Thyroid gland (tissue), 4 donors: ENCODE measurements at regions not wholly inside any gene's neighbourhood (a gene's known extent, or its start where the extent isn't known, plus 50 kb on each side); places are given as distances from the start of the nearest gene placed in this dataset.

Experiments used
- DNase-seq, 2 donors: peaks; one replicate each; pipeline ENCODE4 v3.0.0-alpha.2; 2019
- H3K27ac ChIP-seq, 3 donors: fragments of 200-600 bp; sonication (generic); 1 replicate in 2 of 3; 2 replicates in 1 of 3; pipeline ENCODE4 v1.5.1; 2016 to 2019; ENCODE audit warnings: mild to moderate bottlenecking in 1 of 3, moderate library complexity in 1 of 3
- H3K27me3 ChIP-seq: fragments of 200-600 bp; sonication (generic); one replicate; pipeline ENCODE4 v1.5.1; 2019
- H3K36me3 ChIP-seq, 2 donors: fragments of 200-600 bp; sonication (generic); one replicate each; pipeline ENCODE4 v1.5.1; 2016 to 2019
- H3K4me1 ChIP-seq, 2 donors: fragments of 200-600 bp; sonication (generic); one replicate each; pipeline ENCODE4 v1.5.1; 2017 to 2019
- H3K4me3 ChIP-seq, 3 donors: fragments of 200-600 bp; sonication (generic); replicated peaks in 1 of 3; 1 replicate in 2 of 3; 2 replicates in 1 of 3; pipeline ENCODE4 v1.5.1; 2016; ENCODE audit warnings: mild to moderate bottlenecking in 1 of 3
- H3K9me3 ChIP-seq: fragments of 200-600 bp; sonication (generic); one replicate; pipeline ENCODE4 v1.5.1; 2017
- POLR2A ChIP-seq, 2 donors: fragments of 450-650 bp; IDR thresholded peaks; one replicate each; pipeline ENCODE4 v1.6.1; 2017; ENCODE audit warnings: antibody characterized with exemption in 2 of 2, mild to moderate bottlenecking in 2 of 2, moderate library complexity in 1 of 2
- WGBS, 2 donors: methylation state at CpG; one replicate each; pipeline ENCODE4 v1.1.5; 2017; 5-methylcytosine and 5-hydroxymethylcytosine counted together
- intact Hi-C: fragments of 100-400 bp; cut with DNase I; formaldehyde crosslinking; loops from one replicate; pipeline ENCODE4 v1.15.1; 2023
- TF ChIP-seq, protein P1 (sequence below), 6 experiments: fragments of 200-600 bp in 3 of 6; fragments of 450-650 bp in 3 of 6; sonication (generic) in 3 of 6; IDR thresholded peaks; one replicate each; pipeline ENCODE4 v1.5.1; 2016 to 2019; ENCODE audit warnings: antibody characterized with exemption in 6 of 6, mild to moderate bottlenecking in 2 of 6, inconsistent platforms in 1 of 6, moderate library complexity in 1 of 6

- 82 to 94% methylated on average over 2 of the region's 2 CpGs for WGBS, 2 donors
Measured at GRCh38 chrX:20637351-20637750, 370.6 kb upstream of the RPS6KA3 start.

DNA sequence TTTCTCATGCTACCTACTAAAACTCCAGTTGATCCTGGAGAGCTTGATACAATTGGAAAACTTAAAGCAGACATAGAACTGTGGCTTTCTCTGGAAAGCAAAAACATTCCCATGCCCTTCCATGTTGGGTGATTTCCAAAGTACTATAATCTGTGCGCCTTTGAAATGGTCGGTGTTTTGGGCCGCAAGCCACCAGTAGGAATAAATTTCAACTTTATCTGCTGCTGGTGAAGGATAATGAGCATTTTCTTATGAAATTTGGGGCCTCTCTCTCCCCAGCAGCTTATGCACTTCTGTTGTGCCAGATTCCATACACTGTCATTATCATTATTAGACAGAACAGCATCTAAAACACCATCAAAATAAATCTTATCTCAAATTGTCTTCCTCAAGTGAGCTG is 366.7 kb upstream of the RPS6KA3 start:
- no peaks in the 10 kb centered on the region for H3K4me1 ChIP-seq
- no peak overlapping the region for H3K27ac ChIP-seq
- no peaks in the 10 kb centered on the region for H3K27me3 ChIP-seq
- H3K4me3 ChIP-seq = no peak overlapping the region
- no peaks in the 10 kb centered on the region for H3K36me3 ChIP-seq
- DNase-seq = no peak
- H3K9me3 ChIP-seq = no peaks in the 10 kb centered on the region
- WGBS, 2 donors = 80 to 83% methylated on average over 3 of the region's 3 CpGs
- intact Hi-C loops = no loop called here
- TF ChIP-seq, protein P1, sequence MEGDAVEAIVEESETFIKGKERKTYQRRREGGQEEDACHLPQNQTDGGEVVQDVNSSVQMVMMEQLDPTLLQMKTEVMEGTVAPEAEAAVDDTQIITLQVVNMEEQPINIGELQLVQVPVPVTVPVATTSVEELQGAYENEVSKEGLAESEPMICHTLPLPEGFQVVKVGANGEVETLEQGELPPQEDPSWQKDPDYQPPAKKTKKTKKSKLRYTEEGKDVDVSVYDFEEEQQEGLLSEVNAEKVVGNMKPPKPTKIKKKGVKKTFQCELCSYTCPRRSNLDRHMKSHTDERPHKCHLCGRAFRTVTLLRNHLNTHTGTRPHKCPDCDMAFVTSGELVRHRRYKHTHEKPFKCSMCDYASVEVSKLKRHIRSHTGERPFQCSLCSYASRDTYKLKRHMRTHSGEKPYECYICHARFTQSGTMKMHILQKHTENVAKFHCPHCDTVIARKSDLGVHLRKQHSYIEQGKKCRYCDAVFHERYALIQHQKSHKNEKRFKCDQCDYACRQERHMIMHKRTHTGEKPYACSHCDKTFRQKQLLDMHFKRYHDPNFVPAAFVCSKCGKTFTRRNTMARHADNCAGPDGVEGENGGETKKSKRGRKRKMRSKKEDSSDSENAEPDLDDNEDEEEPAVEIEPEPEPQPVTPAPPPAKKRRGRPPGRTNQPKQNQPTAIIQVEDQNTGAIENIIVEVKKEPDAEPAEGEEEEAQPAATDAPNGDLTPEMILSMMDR (IDR thresholded peaks at IDR 0.05) = no peak
- no peak for TF ChIP-seq POLR2A (IDR thresholded peaks at IDR 0.05)

More at GRCh38 chrX:20637351-20637750, 370.6 kb upstream of the RPS6KA3 start:
- Histone ChIP-seq H3K9me3 (no peaks in the 10 kb centered on the region), H3K27ac (no peak overlapping the region), H3K36me3 (no peaks in the 10 kb centered on the region), H3K4me3 (no peak overlapping the region), H3K27me3 (no peaks in the 10 kb centered on the region), H3K4me1 (no peaks in the 10 kb centered on the region)
- intact Hi-C loops = no loop called here
- no peak for DNase-seq
- no peak for TF ChIP-seq POLR2A (IDR thresholded peaks at IDR 0.05)
- TF ChIP-seq, protein P1 (IDR thresholded peaks at IDR 0.05) = no peak

GRCh38 chrX:20623448-20623847 is 356.7 kb upstream of the RPS6KA3 start:
- Histone ChIP-seq H3K27ac (no peak overlapping the region), H3K36me3 (no peaks in the 10 kb centered on the region), H3K9me3 (no peaks in the 10 kb centered on the region), H3K27me3 (no peaks in the 10 kb centered on the region), H3K4me3 (no peak overlapping the region), H3K4me1 (no peaks in the 10 kb centered on the region)
- 78 to 81% methylated on average over 2 of the region's 2 CpGs for WGBS, 2 donors
- DNase-seq = no peak
- no peak for TF ChIP-seq POLR2A (IDR thresholded peaks at IDR 0.05)
- TF ChIP-seq, protein P1 (IDR thresholded peaks at IDR 0.05) = no peak
- intact Hi-C loops = no loop called here

- no peak for DNase-seq
- Histone ChIP-seq H3K27ac (no peak overlapping the region), H3K36me3 (no peaks in the 10 kb centered on the region), H3K4me1 (no peaks in the 10 kb centered on the region), H3K27me3 (no peaks in the 10 kb centered on the region), H3K4me3 (no peak overlapping the region), H3K9me3 (no peaks in the 10 kb centered on the region)
- 80 to 85% methylated on average over 2 of the region's 2 CpGs for WGBS, 2 donors
- intact Hi-C loops = no loop called here
- TF ChIP-seq, protein P1 (IDR thresholded peaks at IDR 0.05) = no peak
- no peak for TF ChIP-seq POLR2A (IDR thresholded peaks at IDR 0.05)
Measured at GRCh38 chrX:20620306-20620705, 353.6 kb upstream of the RPS6KA3 start.

- no peak for DNase-seq
- Histone ChIP-seq H3K4me3 (no peak overlapping the region), H3K27ac (no peak overlapping the region), H3K4me1 (no peaks in the 10 kb centered on the region), H3K36me3 (no peaks in the 10 kb centered on the region), H3K27me3 (no peaks in the 10 kb centered on the region), H3K9me3 (no peaks in the 10 kb centered on the region)
- intact Hi-C loops = no loop called here
- no peak for TF ChIP-seq POLR2A (IDR thresholded peaks at IDR 0.05)
- TF ChIP-seq, protein P1 (IDR thresholded peaks at IDR 0.05) = no peak
- 84 to 97% methylated on average over 3 of the region's 3 CpGs for WGBS, 2 donors
Measured at GRCh38 chrX:20609916-20610415, 343.3 kb upstream of the RPS6KA3 start.
